ENCODE measurements at regions not wholly inside any gene's neighbourhood (a gene's known extent, or its start where the extent isn't known, plus 50 kb on each side); places are given as distances from the start of the nearest gene placed in this dataset.

GRCh38 chr12:98280152-98280551 lies 235.2 kb upstream of the TMPO start:
- no peak overlapping the region for H3K27ac ChIP-seq (replicated peaks)
- no peaks in the 10 kb centered on the region for H3K4me1 ChIP-seq
- H3K9me3 ChIP-seq (replicated peaks) = no peaks in the 10 kb centered on the region
- DNase-seq = no peak
- H3K36me3 ChIP-seq = no peaks in the 10 kb centered on the region
- no peaks in the 10 kb centered on the region for H3K27me3 ChIP-seq (ENCODE audit: low read depth)
- intact Hi-C loops (cut with micrococcal nuclease) = no loop called here
- no peak for TF ChIP-seq CTCF (IDR thresholded peaks at IDR 0.05; ENCODE audit: borderline replicate concordance)
- H3K4me3 ChIP-seq = no peak overlapping the region

- Histone ChIP-seq H3K36me3 (no peaks in the 10 kb centered on the region), H3K4me3 (no peak overlapping the region), H3K27me3 (ENCODE audit: low read depth) (no peaks in the 10 kb centered on the region), H3K27ac (replicated peaks) (no peak overlapping the region), H3K9me3 (replicated peaks) (no peaks in the 10 kb centered on the region), H3K4me1 (no peaks in the 10 kb centered on the region)
- intact Hi-C loops (cut with micrococcal nuclease) = no loop called here
- TF ChIP-seq CTCF (IDR thresholded peaks at IDR 0.05; ENCODE audit: borderline replicate concordance) = no peak
- no peak for DNase-seq
Observed at GRCh38 chr12:98280621-98281020, 234.8 kb upstream of the TMPO start.

GRCh38 chr12:98291828-98292227 lies 223.6 kb upstream of the TMPO start:
- Histone ChIP-seq H3K9me3 (replicated peaks) (peaks cover 6% of the 10 kb centered on the region), H3K4me1 (no peaks in the 10 kb centered on the region)
- intact Hi-C loops (cut with micrococcal nuclease) = no loop called here

GRCh38 chr12:98294051-98294805 lies 221.2 kb upstream of the TMPO start:
- intact Hi-C loops (cut with micrococcal nuclease) = no loop called here
- Histone ChIP-seq H3K4me1 (no peaks in the 10 kb centered on the region), H3K4me3 (no peak overlapping the region), H3K27me3 (ENCODE audit: low read depth) (peaks cover 4% of the 10 kb centered on the region), H3K9me3 (replicated peaks) (no peaks in the 10 kb centered on the region), H3K36me3 (no peaks in the 10 kb centered on the region), H3K27ac (replicated peaks) (no peak overlapping the region)
- no peak for TF ChIP-seq CTCF (IDR thresholded peaks at IDR 0.05; ENCODE audit: borderline replicate concordance)
- no peak for DNase-seq

More at GRCh38 chr12:98291828-98292227, 223.6 kb upstream of the TMPO start:
- DNase-seq = no peak
- H3K4me3 ChIP-seq = no peak overlapping the region
- H3K27me3 ChIP-seq (ENCODE audit: low read depth) = peaks cover 4% of the 10 kb centered on the region
- no peak for TF ChIP-seq CTCF (IDR thresholded peaks at IDR 0.05; ENCODE audit: borderline replicate concordance)
- no peaks in the 10 kb centered on the region for H3K36me3 ChIP-seq
- H3K27ac ChIP-seq (replicated peaks) = no peak overlapping the region

GRCh38 chr12:98295681-98296080 lies 219.7 kb upstream of the TMPO start:
- DNase-seq = no peak
- no peak overlapping the region for H3K4me3 ChIP-seq
- no peak overlapping the region for H3K27ac ChIP-seq (replicated peaks)
- intact Hi-C loops (cut with micrococcal nuclease) = no loop called here
- H3K9me3 ChIP-seq (replicated peaks) = no peaks in the 10 kb centered on the region
- H3K4me1 ChIP-seq = no peaks in the 10 kb centered on the region
- TF ChIP-seq CTCF (IDR thresholded peaks at IDR 0.05; ENCODE audit: borderline replicate concordance) = no peak
- H3K36me3 ChIP-seq = no peaks in the 10 kb centered on the region
- H3K27me3 ChIP-seq (ENCODE audit: low read depth) = peaks cover 4% of the 10 kb centered on the region

All from left ventricle myocardium inferior (tissue), 1 donor.